ENCODE measurements at regions not wholly inside any gene's neighbourhood (a gene's known extent, or its start where the extent isn't known, plus 50 kb on each side); places are given as distances from the start of the nearest gene placed in this dataset.

DNA sequence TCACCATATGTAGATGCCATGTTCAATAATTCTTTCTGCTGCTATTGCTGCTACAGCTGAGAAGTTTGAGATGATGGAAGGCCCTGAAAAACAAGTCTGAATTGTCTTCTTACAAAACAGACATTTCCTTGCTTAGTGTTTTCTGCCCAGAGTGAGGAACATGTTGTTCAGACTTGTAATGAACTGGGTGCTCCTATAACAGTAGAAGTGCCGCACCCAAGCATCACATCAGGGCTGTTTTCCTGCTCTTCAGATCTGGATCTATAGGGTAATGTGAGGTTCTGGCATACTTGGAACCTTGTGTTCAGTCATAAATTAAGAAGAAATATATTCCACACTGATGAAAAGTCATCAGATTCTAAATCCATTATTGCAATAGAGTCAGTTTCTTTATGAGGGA is 171.9 kb upstream of the DIO2 start:
- no peak for TF ChIP-seq EZH2 (IDR thresholded peaks at IDR 0.05; ENCODE audit: borderline replicate concordance, insufficient read depth, low read depth, low read length, poor library complexity, severe bottlenecking)
- TF ChIP-seq, protein P1, sequence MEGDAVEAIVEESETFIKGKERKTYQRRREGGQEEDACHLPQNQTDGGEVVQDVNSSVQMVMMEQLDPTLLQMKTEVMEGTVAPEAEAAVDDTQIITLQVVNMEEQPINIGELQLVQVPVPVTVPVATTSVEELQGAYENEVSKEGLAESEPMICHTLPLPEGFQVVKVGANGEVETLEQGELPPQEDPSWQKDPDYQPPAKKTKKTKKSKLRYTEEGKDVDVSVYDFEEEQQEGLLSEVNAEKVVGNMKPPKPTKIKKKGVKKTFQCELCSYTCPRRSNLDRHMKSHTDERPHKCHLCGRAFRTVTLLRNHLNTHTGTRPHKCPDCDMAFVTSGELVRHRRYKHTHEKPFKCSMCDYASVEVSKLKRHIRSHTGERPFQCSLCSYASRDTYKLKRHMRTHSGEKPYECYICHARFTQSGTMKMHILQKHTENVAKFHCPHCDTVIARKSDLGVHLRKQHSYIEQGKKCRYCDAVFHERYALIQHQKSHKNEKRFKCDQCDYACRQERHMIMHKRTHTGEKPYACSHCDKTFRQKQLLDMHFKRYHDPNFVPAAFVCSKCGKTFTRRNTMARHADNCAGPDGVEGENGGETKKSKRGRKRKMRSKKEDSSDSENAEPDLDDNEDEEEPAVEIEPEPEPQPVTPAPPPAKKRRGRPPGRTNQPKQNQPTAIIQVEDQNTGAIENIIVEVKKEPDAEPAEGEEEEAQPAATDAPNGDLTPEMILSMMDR (IDR thresholded peaks at IDR 0.05), result no peak
